Psoas muscle (tissue), 7 donors: ENCODE measurements at regions not wholly inside any gene's neighbourhood (a gene's known extent, or its start where the extent isn't known, plus 50 kb on each side); places are given as distances from the start of the nearest gene placed in this dataset.

Source experiments
- ATAC-seq, 4 donors: fragments of 200-7000 bp; cut with Tn5 transposase; one replicate each; pipeline ENCODE4 v1.9.1; 2020; ENCODE audit warnings: moderate library complexity in 3 of 4, mild to moderate bottlenecking in 2 of 4
- DNase-seq, 2 donors: peaks; one replicate each; pipeline ENCODE4 v3.0.0-alpha.2; 2020
- H3K27ac ChIP-seq: fragments of 200-600 bp; one replicate; pipeline ENCODE4 v1.8.0; 2022
- H3K27me3 ChIP-seq, 3 donors: fragments of 200-600 bp in 1 of 3; one replicate each; pipeline versions ENCODE4 v1.6.1 to v1.8.0; 2013 to 2022; ENCODE audit warnings: low read length in 2 of 3, mild to moderate bottlenecking in 2 of 3, moderate library complexity in 1 of 3; ENCODE audit not compliant: insufficient read depth in 3 of 3
- H3K36me3 ChIP-seq, 2 donors: fragments of 200-600 bp in 1 of 2; one replicate each; pipeline versions ENCODE4 v1.6.1 to v1.8.0; 2013 to 2022; ENCODE audit warnings: low read depth in 1 of 2, mild to moderate bottlenecking in 1 of 2, moderate library complexity in 1 of 2; ENCODE audit not compliant: insufficient read depth in 1 of 2
- H3K4me1 ChIP-seq: fragments of 200-600 bp; one replicate; pipeline ENCODE4 v1.8.0; 2022
- H3K4me3 ChIP-seq: fragments of 200-600 bp; one replicate; pipeline ENCODE4 v1.8.0; 2022; ENCODE audit warnings: mild to moderate bottlenecking
- H3K9me3 ChIP-seq: fragments of 200-600 bp; one replicate; pipeline ENCODE4 v1.8.0; 2022
- CTCF ChIP-seq: fragments of 200-600 bp; IDR thresholded peaks from one replicate; pipeline ENCODE4 v1.8.0; 2022; ENCODE audit warnings: antibody characterized with exemption
- WGBS, 3 donors: extraction: QIAGEN DNeasy Blood & Tissue Kit; methylation state at CpG; one replicate each; pipeline versions ENCODE4 v1.1.6 to v1.1.7; 2013; 5-methylcytosine and 5-hydroxymethylcytosine counted together
- intact Hi-C, 2 donors: fragments of 100-400 bp; cut with DNase I; formaldehyde crosslinking; loops; one replicate each; pipeline versions ENCODE4 v1.11.0 to v1.14.2; 2022
- donor health status: healthy with polysubstance abuse.
- donor health status: DM: no; HTN: no; CAD: no; lungs with moderate emphysema.
- donor health status: Bipolar disorder and iron deficiency.
- donor health status: healthy.
- donor health status: DM: yes; HTN: yes; CAD: no.
- donor health status: DM: no; HTN: no; CAD: no.
- donor health status: DM: yes; HTN: yes; CAD: no.

GRCh38 chr1:187045371-187045770, 216.6 kb downstream of the PLA2G4A start:
- DNase-seq (no peak), ATAC-seq (no peak)
- Histone ChIP-seq H3K4me1 (no peaks in the 10 kb centered on the region), H3K27me3 (no peaks in the 10 kb centered on the region), H3K9me3 (no peaks in the 10 kb centered on the region), H3K36me3 (no peaks in the 10 kb centered on the region), H3K4me3 (no peak overlapping the region), H3K27ac (no peak overlapping the region)
- no peak for TF ChIP-seq CTCF
- 73 to 78% (median 75%) methylated on average over 4 of the region's 4 CpGs for WGBS, 3 donors
- intact Hi-C loops: no loop called here

- Histone ChIP-seq H3K36me3 (no peaks in the 10 kb centered on the region), H3K4me1 (no peaks in the 10 kb centered on the region), H3K27ac (no peak overlapping the region), H3K4me3 (no peak overlapping the region), H3K9me3 (no peaks in the 10 kb centered on the region), H3K27me3 (no peaks in the 10 kb centered on the region)
- intact Hi-C loops: no loop called here
- no peak for ATAC-seq
- no peak for DNase-seq
- WGBS, 3 donors: 81 to 87% (median 82%) methylated on average over 5 of the region's 5 CpGs
- no peak for TF ChIP-seq CTCF
These were observed 217.5 kb downstream of the PLA2G4A start for GRCh38 chr1:187046293-187046692.

- intact Hi-C loops: no loop called here
- no peaks in the 10 kb centered on the region for H3K27me3 ChIP-seq
- no peak overlapping the region for H3K27ac ChIP-seq
- H3K4me3 ChIP-seq: no peak overlapping the region
- 55 to 63% (median 56%) methylated on average over 5 of the region's 5 CpGs for WGBS, 3 donors
- no peak for TF ChIP-seq CTCF
- no peaks in the 10 kb centered on the region for H3K36me3 ChIP-seq
- H3K9me3 ChIP-seq: no peaks in the 10 kb centered on the region
- H3K4me1 ChIP-seq: no peaks in the 10 kb centered on the region
- no peak for DNase-seq
- ATAC-seq: no peak
These were observed 218.5 kb downstream of the PLA2G4A start for GRCh38 chr1:187047298-187047697.

GRCh38 chr1:187051618-187052232, 223.0 kb downstream of the PLA2G4A start:
- Histone ChIP-seq H3K27me3 (no peaks in the 10 kb centered on the region), H3K4me3 (no peak overlapping the region), H3K36me3 (no peaks in the 10 kb centered on the region), H3K4me1 (no peaks in the 10 kb centered on the region), H3K27ac (no peak overlapping the region), H3K9me3 (no peaks in the 10 kb centered on the region)
- no peak for DNase-seq
- intact Hi-C loops: no loop called here
- WGBS, 3 donors: 10 to 12% (median 11%) methylated on average over 4 of the region's 4 CpGs
- peak in 3 of 4 donors; percentile 40 to 72 (median 42) for ATAC-seq
- peak; percentile 50 for TF ChIP-seq CTCF

- intact Hi-C loops: no loop called here
- H3K9me3 ChIP-seq: no peaks in the 10 kb centered on the region
- TF ChIP-seq CTCF: no peak
- no peak overlapping the region for H3K4me3 ChIP-seq
- H3K4me1 ChIP-seq: no peaks in the 10 kb centered on the region
- ATAC-seq: no peak
- H3K36me3 ChIP-seq: no peaks in the 10 kb centered on the region
- H3K27ac ChIP-seq: no peak overlapping the region
- no peaks in the 10 kb centered on the region for H3K27me3 ChIP-seq
- no peak for DNase-seq
- WGBS, 3 donors: 59 to 68% (median 67%) methylated on average over 4 of the region's 4 CpGs
These were observed 225.1 kb downstream of the PLA2G4A start for GRCh38 chr1:187053876-187054275.
